ENCODE measurements at regions not wholly inside any gene's neighbourhood (a gene's known extent, or its start where the extent isn't known, plus 50 kb on each side); places are given as distances from the start of the nearest gene placed in this dataset.

- TF ChIP-seq CTCF (IDR thresholded peaks at IDR 0.05) (no peak), POLR2AphosphoS5 (IDR thresholded peaks at IDR 0.05) (no peak), POLR2A (IDR thresholded peaks at IDR 0.05) (no peak)
Measured at GRCh38 chr5:51109786-51110410, 273.4 kb upstream of the ISL1 start.
